NT2/D1 (cell line): ENCODE measurements at regions not wholly inside any gene's neighbourhood (a gene's known extent, or its start where the extent isn't known, plus 50 kb on each side); places are given as distances from the start of the nearest gene placed in this dataset.

Experiments used
- SUZ12 ChIP-seq: IDR thresholded peaks from 2 replicates; pipeline ENCODE4 v1.6.1; 2011; ENCODE audit not compliant: insufficient read length, insufficient read depth; ENCODE audit errors: extremely low read depth
- YY1 ChIP-seq: IDR thresholded peaks from 2 replicates; pipeline ENCODE4 v1.6.1; 2011; ENCODE audit not compliant: insufficient read length, insufficient read depth

DNA sequence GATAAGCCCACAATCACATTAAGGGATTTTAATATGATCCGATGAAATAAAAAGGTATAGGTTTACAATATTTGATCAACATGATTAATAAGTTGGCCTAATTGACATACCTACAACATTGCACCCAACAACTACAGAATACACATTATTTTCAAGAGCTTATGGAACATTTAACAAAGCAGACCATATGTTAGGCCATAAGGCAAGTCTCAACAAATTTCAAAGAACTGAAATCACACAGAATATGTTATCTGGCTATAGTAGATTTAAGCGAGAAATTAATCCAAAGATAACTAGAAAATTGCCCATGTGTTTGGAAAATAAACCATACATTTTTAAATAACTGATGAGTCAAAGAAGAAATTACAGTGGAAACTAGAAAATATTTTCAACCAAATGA lies 126.0 kb upstream of the KCNG1 start:
- TF ChIP-seq YY1 = no peak
- no peak for TF ChIP-seq SUZ12
